G401.6 (cell line): ENCODE measurements at regions not wholly inside any gene's neighbourhood (a gene's known extent, or its start where the extent isn't known, plus 50 kb on each side); places are given as distances from the start of the nearest gene placed in this dataset.

Experiments
- FAIRE-seq: peaks from 2 replicates; lab custom pipeline; 2012; peaks lifted over from hg19 to GRCh38; lab: Jason Lieb, UNC

GRCh38 chr5:165837286-165837685 is 2331.9 kb downstream of the MAT2B start:
- FAIRE-seq: no peak

- FAIRE-seq: no peak
These were observed 2339.2 kb downstream of the MAT2B start for GRCh38 chr5:165844571-165844970.

- no peak for FAIRE-seq
These were observed 2352.7 kb downstream of the MAT2B start for GRCh38 chr5:165858118-165858517.

GRCh38 chr5:165859251-165859650 is 2353.8 kb downstream of the MAT2B start:
- FAIRE-seq: no peak

- FAIRE-seq: no peak
These were observed 2357.8 kb downstream of the MAT2B start for GRCh38 chr5:165863239-165863638.

GRCh38 chr5:165871291-165871690 is 2365.9 kb downstream of the MAT2B start:
- no peak for FAIRE-seq

GRCh38 chr5:165874851-165875250 is 2369.4 kb downstream of the MAT2B start:
- no peak for FAIRE-seq

- no peak for FAIRE-seq
These were observed 2371.1 kb downstream of the MAT2B start for GRCh38 chr5:165876538-165876937.

- no peak for FAIRE-seq
These were observed 2372.1 kb downstream of the MAT2B start for GRCh38 chr5:165877475-165877874.

- FAIRE-seq: no peak
These were observed 2375.8 kb downstream of the MAT2B start for GRCh38 chr5:165881259-165881658.

GRCh38 chr5:165882099-165882498 is 2376.7 kb downstream of the MAT2B start:
- no peak for FAIRE-seq

GRCh38 chr5:165885623-165886350 is 2380.4 kb downstream of the MAT2B start:
- FAIRE-seq: no peak

GRCh38 chr5:165887147-165887546 is 2381.7 kb downstream of the MAT2B start:
- FAIRE-seq: no peak

GRCh38 chr5:165892383-165892782 is 2387.0 kb downstream of the MAT2B start:
- FAIRE-seq: no peak

GRCh38 chr5:165894916-165895315 is 2389.5 kb downstream of the MAT2B start:
- no peak for FAIRE-seq

- no peak for FAIRE-seq
These were observed 2387.6 kb upstream of the WWC1 start for GRCh38 chr5:165903835-165904234.

- no peak for FAIRE-seq
These were observed 2384.6 kb upstream of the WWC1 start for GRCh38 chr5:165906871-165907270.

GRCh38 chr5:165913059-165913458 is 2378.4 kb upstream of the WWC1 start:
- no peak for FAIRE-seq

GRCh38 chr5:165914456-165914855 is 2377.0 kb upstream of the WWC1 start:
- no peak for FAIRE-seq

GRCh38 chr5:165919196-165919595 is 2372.2 kb upstream of the WWC1 start:
- FAIRE-seq: no peak

GRCh38 chr5:165920655-165921054 is 2370.8 kb upstream of the WWC1 start:
- no peak for FAIRE-seq

- FAIRE-seq: no peak
These were observed 2362.5 kb upstream of the WWC1 start for GRCh38 chr5:165928971-165929370.

- no peak for FAIRE-seq
These were observed 2350.9 kb upstream of the WWC1 start for GRCh38 chr5:165940541-165940940.

GRCh38 chr5:165956854-165957253 is 2334.6 kb upstream of the WWC1 start:
- FAIRE-seq: no peak

- FAIRE-seq: no peak
These were observed 2309.8 kb upstream of the WWC1 start for GRCh38 chr5:165981671-165982070.
